OCI-LY7 (cell line): ENCODE measurements at regions not wholly inside any gene's neighbourhood (a gene's known extent, or its start where the extent isn't known, plus 50 kb on each side); places are given as distances from the start of the nearest gene placed in this dataset.

Source experiments
- BruUV-seq: library from RNA; stranded (reverse); fragments of 400-500 nt; replicated peaks from 2 replicates; lab custom pipeline; 2021; lab: Mats Ljungman, UMichigan
- CTCF ChIA-PET: fragments of 300-600 bp; sonication (Branson Sonifier 250); formaldehyde crosslinking; loops from one replicate; lab custom pipeline; 2022; ENCODE audit warnings: antibody characterized with exemption; ENCODE audit not compliant: unreplicated experiment; lab: Charles Lee
- POLR2A ChIA-PET: fragments of 300-600 bp; sonication (Branson Sonifier 250); formaldehyde crosslinking; loops from one replicate; lab custom pipeline; 2022; ENCODE audit warnings: antibody characterized with exemption; lab: Charles Lee
- DNase-seq: peaks from one replicate; pipeline ENCODE4 v3.0.0-alpha.2; 2015; ENCODE audit warnings: low spot score
- H2AFZ ChIP-seq: fragments of 200-600 bp; sonication (generic), shearing (Covaris generic); 2 replicates; pipeline ENCODE4 v1.6.1; 2014; ENCODE audit warnings: mild to moderate bottlenecking, antibody characterized with exemption, low read length, moderate library complexity
- H3K27ac ChIP-seq: fragments of 200-600 bp; sonication (generic); 2 replicates; pipeline ENCODE4 v1.5.1; 2014; ENCODE audit warnings: mixed run types, low read depth, mild to moderate bottlenecking, moderate library complexity, low read length, inconsistent platforms; ENCODE audit not compliant: poor library complexity, severe bottlenecking
- H3K36me3 ChIP-seq: fragments of 200-600 bp; sonication (generic); 2 replicates; pipeline ENCODE4 v1.6.1; 2014; ENCODE audit warnings: mild to moderate bottlenecking, antibody characterized with exemption, low read length, moderate library complexity, mixed read lengths; ENCODE audit not compliant: insufficient read depth
- H3K4me1 ChIP-seq: fragments of 200-600 bp; sonication (generic); 2 replicates; pipeline ENCODE4 v1.5.1; 2014; ENCODE audit warnings: mild to moderate bottlenecking, low read length; ENCODE audit not compliant: insufficient read depth, poor library complexity, severe bottlenecking
- H3K4me2 ChIP-seq: fragments of 200-600 bp; sonication (generic); 2 replicates; pipeline ENCODE4 v1.6.1; 2014; ENCODE audit warnings: mild to moderate bottlenecking, low read length
- H3K4me3 ChIP-seq: fragments of 200-600 bp; sonication (generic); 2 replicates; pipeline ENCODE4 v1.5.1; 2014; ENCODE audit warnings: mild to moderate bottlenecking, low read depth, low read length; ENCODE audit not compliant: poor library complexity, severe bottlenecking
- H3K79me2 ChIP-seq: fragments of 200-600 bp; sonication (generic); 2 replicates; pipeline ENCODE4 v1.6.1; 2016; ENCODE audit warnings: low read depth, mild to moderate bottlenecking, low read length, moderate library complexity, mixed read lengths; ENCODE audit not compliant: insufficient read depth
- H3K9me2 ChIP-seq: fragments of 200-600 bp; sonication (generic); 2 replicates; pipeline ENCODE4 v1.6.1; 2016; ENCODE audit warnings: mild to moderate bottlenecking, low read length, mixed read lengths; ENCODE audit not compliant: insufficient read depth
- H3K9me3 ChIP-seq: fragments of 200-600 bp; sonication (generic); 2 replicates; pipeline ENCODE4 v1.6.1; 2014; ENCODE audit warnings: mild to moderate bottlenecking, mixed run types, low read length, mixed read lengths
- H4K20me1 ChIP-seq: fragments of 200-600 bp; sonication (generic); 2 replicates; pipeline ENCODE4 v1.6.1; 2014; ENCODE audit warnings: mild to moderate bottlenecking, antibody characterized with exemption, low read length, moderate library complexity, mixed read lengths; ENCODE audit not compliant: insufficient read depth
- CTCF ChIP-seq: fragments of 200-600 bp; sonication (generic); conservative IDR thresholded peaks from 2 replicates; pipeline ENCODE4 v1.5.1; 2014; ENCODE audit warnings: mild to moderate bottlenecking, antibody characterized with exemption, low read length, moderate library complexity, mixed read lengths
- EZH2phosphoT487 ChIP-seq: fragments of 200-600 bp; sonication (generic); IDR thresholded peaks from 2 replicates; pipeline ENCODE4 v1.6.1; 2018; ENCODE audit warnings: low read depth, borderline replicate concordance, mild to moderate bottlenecking, mixed run types, antibody characterized with exemption, low read length, moderate library complexity, mixed read lengths
- intact Hi-C: fragments of 100-400 bp; cut with micrococcal nuclease; formaldehyde crosslinking; loops from one replicate; pipeline ENCODE4 v1.10.0; 2022; ENCODE audit not compliant: unreplicated experiment

GRCh38 chr2:128562471-128563347, 244.0 kb upstream of the HS6ST1 start:
- intact Hi-C loops: no loop called here
- Histone ChIP-seq H3K79me2 (no peaks in the 10 kb centered on the region), H3K4me3 (no peak overlapping the region), H2AFZ (no peak overlapping the region), H4K20me1 (no peaks in the 10 kb centered on the region), H3K4me2 (no peak overlapping the region), H3K27ac (no peak overlapping the region), H3K9me2 (no peaks in the 10 kb centered on the region), H3K9me3 (no peaks in the 10 kb centered on the region), H3K4me1 (no peaks in the 10 kb centered on the region), H3K36me3 (no peaks in the 10 kb centered on the region)
- DNase-seq: no peak
- ChIA-PET POLR2A (no interaction called here), CTCF (no interaction called here)
- no TSS peak for BruUV-seq
- TF ChIP-seq CTCF (no peak), EZH2phosphoT487 (no peak)

- Histone ChIP-seq H3K79me2 (no peaks in the 10 kb centered on the region), H3K9me3 (no peaks in the 10 kb centered on the region), H3K36me3 (no peaks in the 10 kb centered on the region), H3K4me2 (no peak overlapping the region), H2AFZ (no peak overlapping the region), H3K27ac (no peak overlapping the region), H3K4me1 (no peaks in the 10 kb centered on the region), H3K9me2 (no peaks in the 10 kb centered on the region), H4K20me1 (no peaks in the 10 kb centered on the region), H3K4me3 (no peak overlapping the region)
- TF ChIP-seq EZH2phosphoT487: no peak
- no peak for TF ChIP-seq CTCF
- no peak for DNase-seq
- CTCF ChIA-PET: no interaction called here
- no TSS peak for BruUV-seq
- POLR2A ChIA-PET: interaction anchor here (0.7 kb wide), 1 partner anchor 117 kb away, joined by 4 read pairs; no protein-coding TSS in a partner anchor
- intact Hi-C loops: no loop called here
Measured at GRCh38 chr2:128563348-128563687, 244.7 kb upstream of the HS6ST1 start.

DNA sequence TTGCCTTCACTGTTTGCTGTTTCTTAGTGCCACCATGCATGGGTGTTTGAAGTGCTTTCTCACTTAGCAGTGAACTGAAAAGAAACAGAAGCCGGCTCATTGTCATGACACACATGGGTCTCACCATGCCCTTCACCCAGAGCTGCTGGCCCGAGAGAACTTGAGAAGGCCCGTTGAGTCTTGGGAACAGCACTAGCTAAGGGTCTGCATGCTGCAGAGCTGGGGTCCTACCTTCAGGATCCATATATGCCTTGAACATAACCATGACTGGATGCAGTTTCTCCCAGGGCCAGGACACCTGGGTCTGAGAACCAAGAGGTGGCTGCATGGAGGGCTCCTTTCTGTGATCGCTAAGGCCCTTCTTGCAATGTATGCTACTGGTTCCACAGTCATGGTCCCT, 245.5 kb upstream of the HS6ST1 start:
- no peaks in the 10 kb centered on the region for H3K9me3 ChIP-seq
- DNase-seq: no peak
- ChIA-PET CTCF (no interaction called here), POLR2A (interaction anchor here (0.7 kb wide), 2 partner anchors 15 to 118 kb away, joined by 3 to 4 read pairs; no protein-coding TSS in a partner anchor)
- no peak overlapping the region for H3K4me2 ChIP-seq
- H3K79me2 ChIP-seq: no peaks in the 10 kb centered on the region
- H3K4me3 ChIP-seq: no peak overlapping the region
- no peak overlapping the region for H3K27ac ChIP-seq
- no TSS peak for BruUV-seq
- intact Hi-C loops: no loop called here
- no peaks in the 10 kb centered on the region for H3K9me2 ChIP-seq
- TF ChIP-seq CTCF: no peak
- no peak for TF ChIP-seq EZH2phosphoT487
- no peaks in the 10 kb centered on the region for H4K20me1 ChIP-seq
- H3K4me1 ChIP-seq: no peaks in the 10 kb centered on the region
- no peak overlapping the region for H2AFZ ChIP-seq
- no peaks in the 10 kb centered on the region for H3K36me3 ChIP-seq
